ENCODE measurements at regions not wholly inside any gene's neighbourhood (a gene's known extent, or its start where the extent isn't known, plus 50 kb on each side); places are given as distances from the start of the nearest gene placed in this dataset.
"Not testable (repeated sequence)": the region's sequence is repeated elsewhere in the genome, so short reads cannot be mapped to it uniquely, and the experiment has no call there.

DNA sequence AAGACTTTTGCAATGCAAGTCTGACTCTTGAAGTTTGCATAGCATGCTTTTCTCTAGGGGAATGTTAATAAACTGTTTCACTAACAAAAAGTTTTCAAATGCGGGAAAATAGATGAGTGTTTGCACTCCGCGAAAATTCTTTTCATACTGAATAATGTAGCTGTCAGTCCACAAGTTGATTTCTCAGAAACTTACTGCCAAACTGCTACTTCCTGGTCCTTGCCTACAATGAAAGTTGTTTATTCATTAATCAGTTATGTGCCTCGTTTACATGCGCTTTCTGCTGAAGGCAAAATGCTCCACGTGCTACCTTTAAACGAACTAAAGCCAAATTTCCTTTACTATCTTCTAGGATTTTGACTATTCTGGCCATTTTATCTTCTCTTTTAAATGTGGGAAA lies 166.2 kb downstream of the MAGEB17 start:
- TF ChIP-seq, protein P1, sequence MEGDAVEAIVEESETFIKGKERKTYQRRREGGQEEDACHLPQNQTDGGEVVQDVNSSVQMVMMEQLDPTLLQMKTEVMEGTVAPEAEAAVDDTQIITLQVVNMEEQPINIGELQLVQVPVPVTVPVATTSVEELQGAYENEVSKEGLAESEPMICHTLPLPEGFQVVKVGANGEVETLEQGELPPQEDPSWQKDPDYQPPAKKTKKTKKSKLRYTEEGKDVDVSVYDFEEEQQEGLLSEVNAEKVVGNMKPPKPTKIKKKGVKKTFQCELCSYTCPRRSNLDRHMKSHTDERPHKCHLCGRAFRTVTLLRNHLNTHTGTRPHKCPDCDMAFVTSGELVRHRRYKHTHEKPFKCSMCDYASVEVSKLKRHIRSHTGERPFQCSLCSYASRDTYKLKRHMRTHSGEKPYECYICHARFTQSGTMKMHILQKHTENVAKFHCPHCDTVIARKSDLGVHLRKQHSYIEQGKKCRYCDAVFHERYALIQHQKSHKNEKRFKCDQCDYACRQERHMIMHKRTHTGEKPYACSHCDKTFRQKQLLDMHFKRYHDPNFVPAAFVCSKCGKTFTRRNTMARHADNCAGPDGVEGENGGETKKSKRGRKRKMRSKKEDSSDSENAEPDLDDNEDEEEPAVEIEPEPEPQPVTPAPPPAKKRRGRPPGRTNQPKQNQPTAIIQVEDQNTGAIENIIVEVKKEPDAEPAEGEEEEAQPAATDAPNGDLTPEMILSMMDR (IDR thresholded peaks at IDR 0.05) = no peak
- TF ChIP-seq POLR2A (IDR thresholded peaks at IDR 0.05) = no peak
- H3K9me3 ChIP-seq = no peaks in the 10 kb centered on the region
- no peaks in the 10 kb centered on the region for H3K27me3 ChIP-seq
- H3K36me3 ChIP-seq = no peaks in the 10 kb centered on the region
- WGBS, 2 donors = 43 to 64% methylated on average over 7 of the region's 7 CpGs
- no peak for DNase-seq
- no peak overlapping the region for H3K27ac ChIP-seq
- H3K4me3 ChIP-seq = no peak overlapping the region
- no peaks in the 10 kb centered on the region for H3K4me1 ChIP-seq
- intact Hi-C loops (cut with DNase I) = no loop called here

DNA sequence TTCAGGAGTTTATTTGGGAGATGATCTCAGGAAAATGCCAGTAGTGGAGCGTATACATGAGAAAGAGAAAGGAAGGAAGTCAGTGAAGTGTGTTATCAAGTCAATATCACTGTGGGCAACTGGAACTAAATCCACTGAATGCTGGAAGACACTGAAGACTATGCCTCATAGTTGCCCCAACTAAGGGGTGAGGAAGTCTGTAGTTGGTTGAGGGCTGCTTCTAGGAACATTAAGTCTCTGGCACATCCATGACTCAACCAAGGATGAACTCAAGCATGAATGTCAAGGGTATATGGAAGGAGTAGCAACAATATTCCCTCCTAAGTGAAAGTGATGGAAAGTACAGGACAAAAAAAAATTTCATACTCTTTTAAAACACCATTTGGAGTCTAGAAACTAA lies 167.9 kb downstream of the MAGEB17 start:
- H3K27ac ChIP-seq = no peak overlapping the region
- no peaks in the 10 kb centered on the region for H3K9me3 ChIP-seq
- H3K4me1 ChIP-seq = no peaks in the 10 kb centered on the region
- H3K36me3 ChIP-seq = no peaks in the 10 kb centered on the region
- 60 to 79% methylated on average over 1 of the region's 1 CpG for WGBS, 2 donors
- intact Hi-C loops (cut with DNase I) = no loop called here
- no peak for DNase-seq
- no peak overlapping the region for H3K4me3 ChIP-seq
- no peaks in the 10 kb centered on the region for H3K27me3 ChIP-seq
- no peak for TF ChIP-seq POLR2A (IDR thresholded peaks at IDR 0.05)
- TF ChIP-seq, protein P1 (IDR thresholded peaks at IDR 0.05) = no peak

DNA sequence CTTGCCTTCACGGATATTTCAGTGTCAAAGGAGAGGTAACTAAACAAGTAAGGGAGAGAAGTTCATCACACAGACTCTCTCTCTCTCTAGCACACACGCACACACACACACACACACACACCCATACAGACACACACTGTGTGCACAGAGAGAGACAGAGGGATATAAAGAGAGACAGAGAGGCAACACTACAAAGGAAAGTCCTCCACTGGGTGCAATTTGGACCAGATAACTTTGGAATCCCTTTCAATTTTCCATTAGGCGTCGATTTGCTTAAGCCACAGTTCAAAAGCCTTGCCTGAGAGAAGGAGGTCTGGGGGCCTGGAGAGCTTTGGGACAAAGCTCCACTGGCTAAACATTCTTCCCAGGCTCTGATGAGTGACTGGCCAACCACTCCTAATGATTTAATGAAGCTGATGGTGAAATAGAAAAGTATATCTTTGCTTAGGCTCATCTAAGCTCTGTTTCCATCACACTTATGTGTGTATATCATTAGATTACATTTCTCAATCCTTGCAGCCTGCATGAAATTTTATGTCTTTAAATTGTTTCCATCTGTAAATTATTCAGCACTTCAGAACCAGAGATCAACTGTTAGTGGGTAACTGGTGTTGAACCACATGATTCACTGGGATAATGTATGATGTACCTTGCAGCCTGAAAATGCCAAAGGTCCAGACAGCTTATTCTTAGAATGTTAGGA lies 180.8 kb downstream of the MAGEB17 start:
- no peak for DNase-seq
- H3K36me3 ChIP-seq = no peaks in the 10 kb centered on the region
- H3K27ac ChIP-seq = no peak overlapping the region
- no peaks in the 10 kb centered on the region for H3K27me3 ChIP-seq
- 77 to 82% methylated on average over 2 to 4 of the region's 4 CpGs for WGBS, 2 donors
- TF ChIP-seq, protein P1 (IDR thresholded peaks at IDR 0.05) = no peak
- no peak for TF ChIP-seq POLR2A (IDR thresholded peaks at IDR 0.05)
- intact Hi-C loops (cut with DNase I) = no loop called here
- H3K4me3 ChIP-seq = no peak overlapping the region
- H3K9me3 ChIP-seq = no peaks in the 10 kb centered on the region
- H3K4me1 ChIP-seq = no peaks in the 10 kb centered on the region

DNA sequence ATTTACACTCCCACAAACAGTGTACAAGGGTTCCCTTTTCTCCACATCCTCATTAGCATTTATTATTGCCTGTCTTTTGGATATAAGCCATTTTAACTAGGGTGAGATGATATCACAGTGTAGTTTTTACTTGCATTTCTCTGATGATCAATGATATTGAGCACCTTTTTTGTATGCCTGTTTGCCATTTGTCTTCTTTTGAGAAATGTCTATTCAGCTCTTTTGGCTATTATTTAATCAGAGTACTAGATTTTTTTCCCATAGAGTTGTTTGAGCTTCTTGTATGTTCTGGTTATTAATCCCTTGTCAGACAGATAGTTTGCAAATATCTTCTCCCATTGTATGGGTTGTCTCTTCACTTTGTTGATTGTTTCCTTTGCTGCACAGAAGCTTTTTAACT lies 190.6 kb downstream of the MAGEB17 start:
- DNase-seq = no peak
- no peaks in the 10 kb centered on the region for H3K9me3 ChIP-seq
- intact Hi-C loops (cut with DNase I) = no loop called here
- H3K27me3 ChIP-seq = no peaks in the 10 kb centered on the region
- H3K4me3 ChIP-seq = no peak overlapping the region
- no peaks in the 10 kb centered on the region for H3K4me1 ChIP-seq
- H3K36me3 ChIP-seq = no peaks in the 10 kb centered on the region
- H3K27ac ChIP-seq = no peak overlapping the region
- TF ChIP-seq, protein P1 (IDR thresholded peaks at IDR 0.05) = no peak
- no peak for TF ChIP-seq POLR2A (IDR thresholded peaks at IDR 0.05)

DNA sequence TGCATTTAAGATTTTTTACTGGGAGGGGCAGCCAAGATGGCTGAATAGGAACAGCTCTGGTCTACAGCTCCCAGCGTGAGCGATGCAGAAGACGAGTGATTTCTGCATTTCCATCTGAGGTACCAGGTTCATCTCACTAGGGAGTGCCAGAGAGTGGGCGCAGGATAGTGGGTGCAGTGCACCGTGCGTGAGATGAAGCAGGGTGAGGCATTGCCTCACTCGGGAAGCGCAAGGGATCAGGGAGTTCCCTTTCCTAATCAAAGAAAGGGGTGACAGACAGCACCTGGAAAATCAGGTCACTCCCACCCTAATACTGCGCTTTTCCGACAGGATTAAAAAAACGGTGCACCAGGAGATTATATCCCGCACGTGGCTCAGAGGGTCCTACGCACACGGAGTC lies 192.8 kb downstream of the MAGEB17 start:
- H3K27ac ChIP-seq; H3K4me3 ChIP-seq; intact Hi-C loops (cut with DNase I); H3K36me3 ChIP-seq; H3K4me1 ChIP-seq; H3K9me3 ChIP-seq; H3K27me3 ChIP-seq; DNase-seq: not testable (repeated sequence)
- 93 to 98% methylated on average over 5 to 7 of the region's 15 CpGs for WGBS, 2 donors

DNA sequence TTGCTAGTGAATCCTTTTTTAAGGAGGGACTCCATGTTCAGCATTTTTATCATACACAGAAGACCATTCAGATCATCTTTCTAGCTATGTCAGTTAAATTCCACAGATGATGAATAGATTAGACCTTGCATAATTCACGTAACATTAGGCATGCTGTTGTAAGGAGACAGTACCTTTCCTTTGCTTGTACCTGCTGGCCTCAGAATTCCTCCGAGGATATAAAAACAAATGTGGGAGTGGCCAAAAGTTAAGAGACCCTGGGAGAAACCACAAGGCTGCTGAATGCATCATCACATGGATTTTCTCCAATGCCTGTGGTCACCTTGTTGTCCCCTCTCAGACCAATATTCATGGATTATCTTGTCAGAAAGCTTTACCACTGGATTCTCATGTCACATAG lies 201.4 kb downstream of the MAGEB17 start:
- intact Hi-C loops (cut with DNase I) = no loop called here
- Histone ChIP-seq H3K4me3 (no peak overlapping the region), H3K9me3 (no peaks in the 10 kb centered on the region), H3K27me3 (no peaks in the 10 kb centered on the region), H3K36me3 (no peaks in the 10 kb centered on the region), H3K27ac (no peak overlapping the region), H3K4me1 (no peaks in the 10 kb centered on the region)
- no peak for TF ChIP-seq POLR2A (IDR thresholded peaks at IDR 0.05)
- TF ChIP-seq, protein P1 (IDR thresholded peaks at IDR 0.05) = no peak
- 49 to 67% methylated on average over 2 of the region's 2 CpGs for WGBS, 2 donors
- DNase-seq = no peak

Data from esophagus squamous epithelium (tissue), 5 donors.